Ovary (tissue), 7 donors: ENCODE measurements at regions not wholly inside any gene's neighbourhood (a gene's known extent, or its start where the extent isn't known, plus 50 kb on each side); places are given as distances from the start of the nearest gene placed in this dataset.

Source experiments
- DNase-seq, 5 donors: peaks; one replicate each; pipeline ENCODE4 v3.0.0-alpha.2; 2019 to 2020
- H3K27ac ChIP-seq, 2 donors: fragments of 200-600 bp; one replicate each; pipeline versions ENCODE4 v1.5.1 to v1.8.0; 2019 to 2022
- H3K27me3 ChIP-seq: fragments of 200-600 bp; one replicate; pipeline ENCODE4 v1.8.0; 2022
- H3K36me3 ChIP-seq: fragments of 200-600 bp; sonication (generic); one replicate; pipeline ENCODE4 v1.5.1; 2019
- H3K4me1 ChIP-seq: one replicate; pipeline ENCODE4 v1.8.1; 2013; ENCODE audit warnings: mild to moderate bottlenecking, moderate library complexity; ENCODE audit not compliant: insufficient read depth
- H3K4me3 ChIP-seq: fragments of 200-600 bp; sonication (generic); one replicate; pipeline ENCODE4 v1.5.1; 2017
- H3K9me3 ChIP-seq, 2 donors: fragments of 200-600 bp in 1 of 2; sonication (generic) in 1 of 2; one replicate each; pipeline versions ENCODE4 v1.5.1 to v1.8.1; 2013 to 2019; ENCODE audit warnings: mild to moderate bottlenecking in 1 of 2, moderate library complexity in 1 of 2
- CTCF ChIP-seq, 3 donors: fragments of 450-650 bp in 2 of 3; fragments of 200-600 bp in 1 of 3; IDR thresholded peaks; one replicate each; pipeline versions ENCODE4 v1.5.1 to v1.8.0; 2016 to 2022; ENCODE audit warnings: antibody characterized with exemption in 3 of 3, mild to moderate bottlenecking in 1 of 3
- EP300 ChIP-seq: sonication (generic); formaldehyde crosslinking; IDR thresholded peaks from one replicate; pipeline ENCODE4 v1.6.1; 2017; ENCODE audit warnings: antibody characterized with exemption
- POLR2A ChIP-seq: fragments of 450-650 bp; IDR thresholded peaks from one replicate; pipeline ENCODE4 v1.6.1; 2017; ENCODE audit warnings: antibody characterized with exemption, mild to moderate bottlenecking, moderate library complexity
- WGBS, 3 donors: extraction: QIAGEN DNeasy Blood & Tissue Kit in 1 of 3; methylation state at CpG; one replicate each; pipeline versions ENCODE4 v1.1.5 to v1.1.7; 2013 to 2017; 5-methylcytosine and 5-hydroxymethylcytosine counted together
- intact Hi-C, 4 donors: fragments of 100-400 bp; cut with DNase I; formaldehyde crosslinking; loops; one replicate each; pipeline versions ENCODE4 v1.11.0 to v1.15.1; 2022 to 2023
- donor health status: DM: no; HTN: no; CAD: no; lungs with moderate emphysema.
- donor health status: DM: no; HTN: no; CAD: no.
- donor health status: Bipolar disorder and iron deficiency.
- donor health status: DM: no; HTN: no; CAD: no.
- donor health status: DM: yes; HTN: yes; CAD: no.

GRCh38 chr17:79511471-79511870, 99.4 kb downstream of the RBFOX3 start:
- no peaks in the 10 kb centered on the region for H3K27me3 ChIP-seq
- peaks cover 2% of the 10 kb centered on the region for H3K4me1 ChIP-seq
- DNase-seq: no peak
- TF ChIP-seq POLR2A: no peak
- no peak for TF ChIP-seq EP300
- intact Hi-C loops: no loop called here
- no peaks in the 10 kb centered on the region for H3K36me3 ChIP-seq
- 83 to 92% (median 84%) methylated on average over 12 of the region's 12 CpGs for WGBS, 3 donors
- H3K4me3 ChIP-seq: no peak overlapping the region
- no peak overlapping the region for H3K27ac ChIP-seq
- H3K9me3 ChIP-seq: no peaks in the 10 kb centered on the region

- WGBS, 3 donors: 85 to 87% (median 86%) methylated on average over 18 of the region's 18 CpGs
- intact Hi-C loops: no loop called here
- DNase-seq: no peak
- no peak for TF ChIP-seq CTCF (IDR thresholded peaks at IDR 0.05)
- TF ChIP-seq EP300: no peak
- no peaks in the 10 kb centered on the region for H3K27me3 ChIP-seq
- H3K27ac ChIP-seq: no peak overlapping the region
- no peaks in the 10 kb centered on the region for H3K36me3 ChIP-seq
- no peak overlapping the region for H3K4me3 ChIP-seq
- H3K4me1 ChIP-seq: no peaks in the 10 kb centered on the region
- no peaks in the 10 kb centered on the region for H3K9me3 ChIP-seq
These were observed 100.8 kb downstream of the RBFOX3 start for GRCh38 chr17:79510071-79510470.

GRCh38 chr17:79509490-79509889, 101.4 kb downstream of the RBFOX3 start:
- DNase-seq: no peak
- no peaks in the 10 kb centered on the region for H3K36me3 ChIP-seq
- no peak for TF ChIP-seq CTCF (IDR thresholded peaks at IDR 0.05)
- TF ChIP-seq POLR2A: no peak
- no peak for TF ChIP-seq EP300
- WGBS, 3 donors: 62 to 77% (median 73%) methylated on average over 14 of the region's 14 CpGs
- H3K27ac ChIP-seq: no peak overlapping the region
- H3K4me1 ChIP-seq: no peaks in the 10 kb centered on the region
- no peaks in the 10 kb centered on the region for H3K9me3 ChIP-seq
- intact Hi-C loops: no loop called here
- H3K27me3 ChIP-seq: no peaks in the 10 kb centered on the region
- no peak overlapping the region for H3K4me3 ChIP-seq

GRCh38 chr17:79509008-79509407, 101.8 kb downstream of the RBFOX3 start:
- Histone ChIP-seq H3K27ac (no peak overlapping the region), H3K4me3 (no peak overlapping the region), H3K9me3 (no peaks in the 10 kb centered on the region), H3K4me1 (no peaks in the 10 kb centered on the region), H3K36me3 (no peaks in the 10 kb centered on the region), H3K27me3 (no peaks in the 10 kb centered on the region)
- no peak for DNase-seq
- WGBS, 3 donors: 61 to 77% (median 63%) methylated on average over 17 to 18 of the region's 18 CpGs
- intact Hi-C loops: no loop called here
- TF ChIP-seq POLR2A (no peak), CTCF (IDR thresholded peaks at IDR 0.05) (no peak), EP300 (no peak)

- intact Hi-C loops: no loop called here
- no peak for DNase-seq
- H3K36me3 ChIP-seq: no peaks in the 10 kb centered on the region
- no peak for TF ChIP-seq EP300
- no peak for TF ChIP-seq POLR2A
- no peak for TF ChIP-seq CTCF (IDR thresholded peaks at IDR 0.05)
- no peaks in the 10 kb centered on the region for H3K4me1 ChIP-seq
- H3K4me3 ChIP-seq: no peak overlapping the region
- no peaks in the 10 kb centered on the region for H3K9me3 ChIP-seq
- 4 to 20% (median 10%) methylated on average over 17 to 22 of the region's 22 CpGs for WGBS, 3 donors
- H3K27me3 ChIP-seq: no peaks in the 10 kb centered on the region
- no peak overlapping the region for H3K27ac ChIP-seq
These were observed 102.5 kb downstream of the RBFOX3 start for GRCh38 chr17:79508291-79508716.
